WTC11 (cell line): ENCODE measurements at regions not wholly inside any gene's neighbourhood (a gene's known extent, or its start where the extent isn't known, plus 50 kb on each side); places are given as distances from the start of the nearest gene placed in this dataset.

Experiments
- ATAC-seq: fragments of 200-7000 bp; cut with Tn5 transposase; 2 replicates; pipeline ENCODE4 v1.10.0; 2021; ENCODE audit warnings: mild to moderate bottlenecking, moderate library complexity
- CTCF ChIA-PET: fragments of 300-600 bp; sonication (Branson Sonifier 250); formaldehyde crosslinking; loops from one replicate; lab custom pipeline; 2021; ENCODE audit warnings: antibody characterized with exemption; lab: Charles Lee
- POLR2A ChIA-PET: fragments of 350-600 bp; sonication (Branson Sonifier 250); formaldehyde crosslinking; loops from one replicate; lab custom pipeline; 2021; ENCODE audit warnings: antibody characterized with exemption; lab: Charles Lee
- DNase-seq: peaks from one replicate; pipeline ENCODE4 v3.0.0; 2021; ENCODE audit warnings: low spot score
- H3K27ac Mint-ChIP-seq: 2 replicates; pipeline ENCODE4 v1.8.0; 2021; ENCODE audit warnings: mixed read lengths
- H3K27me3 Mint-ChIP-seq: 2 replicates; pipeline ENCODE4 v1.8.0; 2021; ENCODE audit warnings: low read depth, mild to moderate bottlenecking, moderate library complexity, mixed read lengths
- H3K36me3 Mint-ChIP-seq: 2 replicates; pipeline ENCODE4 v1.8.0; 2021; ENCODE audit warnings: mixed read lengths
- H3K4me1 Mint-ChIP-seq: 2 replicates; pipeline ENCODE4 v1.8.0; 2022; ENCODE audit warnings: mixed read lengths
- H3K4me3 Mint-ChIP-seq: 2 replicates; pipeline ENCODE4 v1.8.0; 2021; ENCODE audit warnings: mild to moderate bottlenecking, moderate library complexity, mixed read lengths
- H3K9me3 Mint-ChIP-seq: 2 replicates; pipeline ENCODE4 v1.8.0; 2021; ENCODE audit warnings: mixed read lengths
- CREB1 ChIP-seq: sonication (generic); formaldehyde crosslinking; IDR thresholded peaks from 2 replicates; pipeline ENCODE4 v1.8.0; 2023; ENCODE audit warnings: mild to moderate bottlenecking, missing genetic modification reagents
- CREM ChIP-seq: sonication (generic); formaldehyde crosslinking; IDR thresholded peaks from 2 replicates; pipeline ENCODE4 v1.8.1; 2022; ENCODE audit warnings: mild to moderate bottlenecking, missing genetic modification reagents, moderate library complexity
- ESRRA ChIP-seq: sonication (generic); formaldehyde crosslinking; IDR thresholded peaks from 2 replicates; pipeline ENCODE4 v1.8.1; 2022; ENCODE audit warnings: mild to moderate bottlenecking, missing genetic modification reagents, borderline replicate concordance
- FOXJ3 ChIP-seq: sonication (generic); formaldehyde crosslinking; IDR thresholded peaks from 2 replicates; pipeline ENCODE4 v1.9.0; 2021; ENCODE audit warnings: missing genetic modification reagents, mild to moderate bottlenecking, borderline replicate concordance
- HMGA2 ChIP-seq: fragments of 250-450 bp; sonication (Bioruptor Pico); IDR thresholded peaks from 2 replicates; pipeline ENCODE4 v1.4.0; 2021; ENCODE audit warnings: mild to moderate bottlenecking, moderate library complexity
- KAT7 ChIP-seq: sonication (generic); formaldehyde crosslinking; IDR thresholded peaks from 2 replicates; pipeline ENCODE4 v1.8.1; 2023; ENCODE audit warnings: missing genetic modification reagents, mild to moderate bottlenecking, borderline replicate concordance
- MYBL2 ChIP-seq: sonication (generic); formaldehyde crosslinking; IDR thresholded peaks from 2 replicates; pipeline ENCODE4 v1.8.1; 2023; ENCODE audit warnings: mild to moderate bottlenecking, moderate library complexity, missing genetic modification reagents
- NFATC4 ChIP-seq: fragments of 250-450 bp; sonication (Bioruptor Pico); IDR thresholded peaks from 2 replicates; pipeline ENCODE4 v1.9.0; 2021; ENCODE audit warnings: mild to moderate bottlenecking
- NFYB ChIP-seq: sonication (generic); formaldehyde crosslinking; conservative IDR thresholded peaks from 2 replicates; pipeline ENCODE4 v1.8.0; 2022; ENCODE audit warnings: low read depth, missing genetic modification reagents
- RELA ChIP-seq: sonication (generic); formaldehyde crosslinking; IDR thresholded peaks from 2 replicates; pipeline ENCODE4 v1.8.1; 2022; ENCODE audit warnings: missing genetic modification reagents, mild to moderate bottlenecking, borderline replicate concordance
- SMAD3 ChIP-seq: sonication (generic); formaldehyde crosslinking; IDR thresholded peaks from 2 replicates; pipeline ENCODE4 v1.8.0; 2022; ENCODE audit warnings: missing genetic modification reagents, mild to moderate bottlenecking, borderline replicate concordance
- ZNF219 ChIP-seq: sonication (generic); formaldehyde crosslinking; IDR thresholded peaks from 2 replicates; pipeline ENCODE4 v1.8.0; 2023; ENCODE audit warnings: missing genetic modification reagents, mild to moderate bottlenecking, borderline replicate concordance
- ZNF232 ChIP-seq: sonication (generic); formaldehyde crosslinking; IDR thresholded peaks from 2 replicates; pipeline ENCODE4 v1.8.0; 2022; ENCODE audit warnings: mild to moderate bottlenecking, missing genetic modification reagents
- ZNF396 ChIP-seq: fragments of 250-450 bp; sonication (Bioruptor Pico); IDR thresholded peaks from 2 replicates; pipeline ENCODE4 v1.8.0; 2021; ENCODE audit warnings: mild to moderate bottlenecking, moderate library complexity, borderline replicate concordance
- TF ChIP-seq, protein P1 (sequence below): sonication (generic); formaldehyde crosslinking; IDR thresholded peaks from 2 replicates; pipeline ENCODE4 v1.8.1; 2022; ENCODE audit warnings: low read depth, mild to moderate bottlenecking, moderate library complexity, missing genetic modification reagents, borderline replicate concordance
- TF ChIP-seq, protein P2 (sequence below): sonication (generic); formaldehyde crosslinking; IDR thresholded peaks from 2 replicates; pipeline ENCODE4 v1.8.1; 2023; ENCODE audit warnings: mild to moderate bottlenecking, missing genetic modification reagents
- TF ChIP-seq, protein P3 (sequence below): sonication (generic); formaldehyde crosslinking; IDR thresholded peaks from 2 replicates; pipeline ENCODE4 v1.8.1; 2022; ENCODE audit warnings: mild to moderate bottlenecking, moderate library complexity, missing genetic modification reagents
- TF ChIP-seq, protein P4 (sequence below): sonication (generic); formaldehyde crosslinking; IDR thresholded peaks from 2 replicates; pipeline ENCODE4 v1.8.1; 2022; ENCODE audit warnings: missing genetic modification reagents, borderline replicate concordance
- TF ChIP-seq, protein P5 (sequence below): sonication (generic); formaldehyde crosslinking; IDR thresholded peaks from 2 replicates; pipeline ENCODE4 v1.8.0; 2022; ENCODE audit warnings: mild to moderate bottlenecking, missing genetic modification reagents
- TF ChIP-seq, protein P6 (sequence below): fragments of 200-600 bp; IDR thresholded peaks from 2 replicates; pipeline ENCODE4 v1.8.0; 2022; ENCODE audit warnings: antibody characterized with exemption

DNA sequence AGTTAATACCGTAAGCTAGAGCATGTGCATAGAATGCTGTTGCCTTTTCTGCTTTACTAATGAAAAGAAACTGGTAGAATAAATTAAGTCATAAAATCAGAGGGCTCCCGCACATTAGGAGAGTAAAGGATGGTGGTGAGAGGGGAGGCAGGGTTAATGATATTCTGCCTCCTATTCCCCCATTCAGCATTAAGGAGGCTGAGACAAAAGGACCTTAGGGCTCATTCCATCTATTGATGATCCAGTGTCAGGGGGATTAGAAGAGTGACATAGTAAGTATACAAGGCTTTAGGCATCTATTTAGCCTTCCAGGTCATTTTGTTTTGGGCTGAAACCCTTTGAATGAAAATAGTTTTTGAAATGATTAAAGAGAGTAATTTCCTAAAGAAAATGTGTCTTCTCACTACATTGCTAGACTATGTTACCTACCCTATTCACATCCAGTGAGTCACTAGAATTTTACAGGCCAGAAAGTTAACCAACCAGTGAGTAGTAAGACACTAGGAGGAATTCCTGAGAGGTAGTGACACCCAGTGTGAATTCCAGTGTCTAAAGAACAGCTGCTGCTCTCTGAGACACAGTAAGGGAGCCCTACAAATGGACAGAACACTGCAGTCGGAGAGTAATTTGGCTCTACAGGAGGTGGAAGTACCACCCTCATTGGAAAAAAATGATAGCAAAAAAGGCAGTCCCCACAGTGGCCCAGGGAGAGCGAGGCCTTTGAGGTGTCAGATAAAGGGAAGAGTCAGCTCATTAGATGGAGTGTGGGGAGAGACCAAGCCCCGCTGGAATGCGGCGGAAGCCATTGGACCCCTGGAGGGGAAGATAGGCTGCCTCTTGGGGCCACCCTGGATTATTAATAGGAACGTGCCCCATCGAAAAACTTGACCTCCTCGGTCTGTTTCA lies 67.6 kb downstream of the TUSC7 start:
- TF ChIP-seq CREB1 (CRISPR knock-in tag) (no peak), ZNF396 (CRISPR knock-in tag) (no peak), ZNF219 (CRISPR knock-in tag) (no peak), ZNF232 (CRISPR knock-in tag) (no peak), RELA (CRISPR knock-in tag) (no peak), FOXJ3 (no peak), NFATC4 (CRISPR knock-in tag) (no peak), ESRRA (CRISPR knock-in tag) (no peak), KAT7 (CRISPR knock-in tag) (no peak)
- TF ChIP-seq, protein P1, sequence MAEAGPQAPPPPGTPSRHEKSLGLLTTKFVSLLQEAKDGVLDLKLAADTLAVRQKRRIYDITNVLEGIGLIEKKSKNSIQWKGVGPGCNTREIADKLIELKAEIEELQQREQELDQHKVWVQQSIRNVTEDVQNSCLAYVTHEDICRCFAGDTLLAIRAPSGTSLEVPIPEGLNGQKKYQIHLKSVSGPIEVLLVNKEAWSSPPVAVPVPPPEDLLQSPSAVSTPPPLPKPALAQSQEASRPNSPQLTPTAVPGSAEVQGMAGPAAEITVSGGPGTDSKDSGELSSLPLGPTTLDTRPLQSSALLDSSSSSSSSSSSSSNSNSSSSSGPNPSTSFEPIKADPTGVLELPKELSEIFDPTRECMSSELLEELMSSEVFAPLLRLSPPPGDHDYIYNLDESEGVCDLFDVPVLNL (CRISPR knock-in tag), result no peak
- TF ChIP-seq, protein P2, sequence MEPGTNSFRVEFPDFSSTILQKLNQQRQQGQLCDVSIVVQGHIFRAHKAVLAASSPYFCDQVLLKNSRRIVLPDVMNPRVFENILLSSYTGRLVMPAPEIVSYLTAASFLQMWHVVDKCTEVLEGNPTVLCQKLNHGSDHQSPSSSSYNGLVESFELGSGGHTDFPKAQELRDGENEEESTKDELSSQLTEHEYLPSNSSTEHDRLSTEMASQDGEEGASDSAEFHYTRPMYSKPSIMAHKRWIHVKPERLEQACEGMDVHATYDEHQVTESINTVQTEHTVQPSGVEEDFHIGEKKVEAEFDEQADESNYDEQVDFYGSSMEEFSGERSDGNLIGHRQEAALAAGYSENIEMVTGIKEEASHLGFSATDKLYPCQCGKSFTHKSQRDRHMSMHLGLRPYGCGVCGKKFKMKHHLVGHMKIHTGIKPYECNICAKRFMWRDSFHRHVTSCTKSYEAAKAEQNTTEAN (CRISPR knock-in tag), result no peak
- no peaks in the 10 kb centered on the region for H3K9me3 Mint-ChIP-seq
- no peaks in the 10 kb centered on the region for H3K27me3 Mint-ChIP-seq
- ChIA-PET POLR2A (no interaction called here), CTCF (no interaction called here)
- no peak overlapping the region for H3K27ac Mint-ChIP-seq
- DNase-seq (no peak), ATAC-seq (peak; percentile 39)
- no peaks in the 10 kb centered on the region for H3K36me3 Mint-ChIP-seq
- peaks cover 21% of the 10 kb centered on the region for H3K4me1 Mint-ChIP-seq
- H3K4me3 Mint-ChIP-seq, result no peak overlapping the region

DNA sequence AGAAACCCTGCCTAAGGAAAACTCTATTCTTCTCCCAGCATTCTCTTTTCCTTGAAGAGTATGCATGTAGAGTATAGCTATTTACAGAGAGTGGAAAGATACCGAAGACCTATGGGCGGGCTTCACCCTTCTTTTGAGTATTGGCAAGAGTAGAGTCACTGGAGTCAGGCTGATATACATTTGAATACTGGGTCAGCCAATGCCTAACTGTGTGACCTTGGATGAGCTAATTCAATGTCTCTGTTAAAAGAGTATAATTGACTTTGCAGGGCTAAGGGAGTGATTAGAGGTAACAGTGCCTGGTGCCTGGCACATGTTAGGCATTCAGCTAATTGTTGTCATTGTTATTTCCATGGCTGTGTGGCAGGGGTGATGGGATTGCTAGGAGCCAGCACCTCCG lies 75.6 kb downstream of the TUSC7 start:
- no peak for DNase-seq
- Mint-ChIP-seq H3K4me3 (no peak overlapping the region), H3K27ac (peak overlapping the region; percentile 40; the same call in 1 of the 2 replicates), H3K4me1 (peaks cover 28% of the 10 kb centered on the region), H3K36me3 (no peaks in the 10 kb centered on the region), H3K27me3 (no peaks in the 10 kb centered on the region; the same call in 1 of the 2 replicates), H3K9me3 (no peaks in the 10 kb centered on the region)
- ATAC-seq, result peak; percentile 87
- CTCF ChIA-PET, result interaction anchor here (0.6 to 3.6 kb wide), 2 partner anchors 14 to 1208 kb away, joined by 5 to 25 read pairs; no protein-coding TSS in a partner anchor
- POLR2A ChIA-PET, result no interaction called here
- TF ChIP-seq CREM (CRISPR knock-in tag) (no peak), HMGA2 (CRISPR knock-in tag) (no peak), ZNF396 (CRISPR knock-in tag) (no peak), MYBL2 (no peak), CREB1 (CRISPR knock-in tag) (no peak), NFYB (CRISPR knock-in tag) (no peak), FOXJ3 (no peak), SMAD3 (no peak)
- TF ChIP-seq, protein P3, sequence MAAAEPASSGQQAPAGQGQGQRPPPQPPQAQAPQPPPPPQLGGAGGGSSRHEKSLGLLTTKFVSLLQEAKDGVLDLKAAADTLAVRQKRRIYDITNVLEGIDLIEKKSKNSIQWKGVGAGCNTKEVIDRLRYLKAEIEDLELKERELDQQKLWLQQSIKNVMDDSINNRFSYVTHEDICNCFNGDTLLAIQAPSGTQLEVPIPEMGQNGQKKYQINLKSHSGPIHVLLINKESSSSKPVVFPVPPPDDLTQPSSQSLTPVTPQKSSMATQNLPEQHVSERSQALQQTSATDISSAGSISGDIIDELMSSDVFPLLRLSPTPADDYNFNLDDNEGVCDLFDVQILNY (CRISPR knock-in tag), result no peak
- TF ChIP-seq, protein P4, sequence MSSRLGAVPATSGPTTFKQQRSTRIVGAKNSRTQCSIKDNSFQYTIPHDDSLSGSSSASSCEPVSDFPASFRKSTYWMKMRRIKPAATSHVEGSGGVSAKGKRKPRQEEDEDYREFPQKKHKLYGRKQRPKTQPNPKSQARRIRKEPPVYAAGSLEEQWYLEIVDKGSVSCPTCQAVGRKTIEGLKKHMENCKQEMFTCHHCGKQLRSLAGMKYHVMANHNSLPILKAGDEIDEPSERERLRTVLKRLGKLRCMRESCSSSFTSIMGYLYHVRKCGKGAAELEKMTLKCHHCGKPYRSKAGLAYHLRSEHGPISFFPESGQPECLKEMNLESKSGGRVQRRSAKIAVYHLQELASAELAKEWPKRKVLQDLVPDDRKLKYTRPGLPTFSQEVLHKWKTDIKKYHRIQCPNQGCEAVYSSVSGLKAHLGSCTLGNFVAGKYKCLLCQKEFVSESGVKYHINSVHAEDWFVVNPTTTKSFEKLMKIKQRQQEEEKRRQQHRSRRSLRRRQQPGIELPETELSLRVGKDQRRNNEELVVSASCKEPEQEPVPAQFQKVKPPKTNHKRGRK (CRISPR knock-in tag), result no peak
- TF ChIP-seq, protein P5, sequence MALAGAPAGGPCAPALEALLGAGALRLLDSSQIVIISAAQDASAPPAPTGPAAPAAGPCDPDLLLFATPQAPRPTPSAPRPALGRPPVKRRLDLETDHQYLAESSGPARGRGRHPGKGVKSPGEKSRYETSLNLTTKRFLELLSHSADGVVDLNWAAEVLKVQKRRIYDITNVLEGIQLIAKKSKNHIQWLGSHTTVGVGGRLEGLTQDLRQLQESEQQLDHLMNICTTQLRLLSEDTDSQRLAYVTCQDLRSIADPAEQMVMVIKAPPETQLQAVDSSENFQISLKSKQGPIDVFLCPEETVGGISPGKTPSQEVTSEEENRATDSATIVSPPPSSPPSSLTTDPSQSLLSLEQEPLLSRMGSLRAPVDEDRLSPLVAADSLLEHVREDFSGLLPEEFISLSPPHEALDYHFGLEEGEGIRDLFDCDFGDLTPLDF (CRISPR knock-in tag), result no peak
- TF ChIP-seq, protein P1 (CRISPR knock-in tag), result no peak
- TF ChIP-seq, protein P6, sequence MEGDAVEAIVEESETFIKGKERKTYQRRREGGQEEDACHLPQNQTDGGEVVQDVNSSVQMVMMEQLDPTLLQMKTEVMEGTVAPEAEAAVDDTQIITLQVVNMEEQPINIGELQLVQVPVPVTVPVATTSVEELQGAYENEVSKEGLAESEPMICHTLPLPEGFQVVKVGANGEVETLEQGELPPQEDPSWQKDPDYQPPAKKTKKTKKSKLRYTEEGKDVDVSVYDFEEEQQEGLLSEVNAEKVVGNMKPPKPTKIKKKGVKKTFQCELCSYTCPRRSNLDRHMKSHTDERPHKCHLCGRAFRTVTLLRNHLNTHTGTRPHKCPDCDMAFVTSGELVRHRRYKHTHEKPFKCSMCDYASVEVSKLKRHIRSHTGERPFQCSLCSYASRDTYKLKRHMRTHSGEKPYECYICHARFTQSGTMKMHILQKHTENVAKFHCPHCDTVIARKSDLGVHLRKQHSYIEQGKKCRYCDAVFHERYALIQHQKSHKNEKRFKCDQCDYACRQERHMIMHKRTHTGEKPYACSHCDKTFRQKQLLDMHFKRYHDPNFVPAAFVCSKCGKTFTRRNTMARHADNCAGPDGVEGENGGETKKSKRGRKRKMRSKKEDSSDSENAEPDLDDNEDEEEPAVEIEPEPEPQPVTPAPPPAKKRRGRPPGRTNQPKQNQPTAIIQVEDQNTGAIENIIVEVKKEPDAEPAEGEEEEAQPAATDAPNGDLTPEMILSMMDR, result no peak
